GM23338 (cell line): ENCODE measurements at regions not wholly inside any gene's neighbourhood (a gene's known extent, or its start where the extent isn't known, plus 50 kb on each side); places are given as distances from the start of the nearest gene placed in this dataset.

Source experiments
- ATAC-seq: fragments of 200-7000 bp; cut with Tn5 transposase; 3 replicates; pipeline ENCODE4 v1.9.1; 2020
- DNase-seq: peaks from one replicate; pipeline ENCODE4 v3.0.0-alpha.2; 2015; ENCODE audit warnings: low spot score
- H2AFZ ChIP-seq: fragments of 200-600 bp; sonication (generic); 2 replicates; pipeline ENCODE4 v1.8.0; 2016; ENCODE audit warnings: antibody characterized with exemption, mild to moderate bottlenecking, moderate library complexity
- H3F3A ChIP-seq: fragments of 200-600 bp; sonication (generic); replicated peaks from 2 replicates; pipeline ENCODE4 v1.8.0; 2017; ENCODE audit warnings: antibody characterized with exemption, mixed run types, low read depth
- H3K27ac ChIP-seq: fragments of 200-600 bp; sonication (generic); 2 replicates; pipeline ENCODE4 v1.6.1; 2016; ENCODE audit warnings: low read depth
- H3K27me3 ChIP-seq: fragments of 200-600 bp; sonication (generic); 2 replicates; pipeline ENCODE4 v1.8.0; 2016; ENCODE audit warnings: mild to moderate bottlenecking, mixed run types, moderate library complexity; ENCODE audit not compliant: insufficient read depth
- H3K36me3 ChIP-seq: fragments of 200-600 bp; sonication (generic); 2 replicates; pipeline ENCODE4 v1.8.0; 2016; ENCODE audit warnings: mild to moderate bottlenecking; ENCODE audit not compliant: insufficient read depth
- H3K4me1 ChIP-seq: fragments of 200-600 bp; sonication (generic); 2 replicates; pipeline ENCODE4 v1.8.0; 2016; ENCODE audit warnings: mild to moderate bottlenecking, moderate library complexity; ENCODE audit not compliant: insufficient read depth
- H3K4me2 ChIP-seq: fragments of 200-600 bp; sonication (generic); 2 replicates; pipeline ENCODE4 v1.7.1; 2017; ENCODE audit warnings: mixed run types
- H3K4me3 ChIP-seq: fragments of 200-600 bp; sonication (generic); 2 replicates; pipeline ENCODE4 v1.6.1; 2016; ENCODE audit warnings: mixed run types
- H3K79me2 ChIP-seq: fragments of 200-600 bp; sonication (generic); replicated peaks from 2 replicates; pipeline ENCODE4 v1.8.0; 2017; ENCODE audit warnings: mild to moderate bottlenecking; ENCODE audit not compliant: insufficient read depth
- H3K9me2 ChIP-seq: fragments of 200-600 bp; sonication (generic); 2 replicates; pipeline ENCODE4 v1.8.0; 2017; ENCODE audit not compliant: insufficient read depth
- H4K20me1 ChIP-seq: fragments of 200-600 bp; sonication (generic); replicated peaks from 2 replicates; pipeline ENCODE4 v1.8.0; 2017; ENCODE audit warnings: mild to moderate bottlenecking; ENCODE audit not compliant: insufficient read depth
- H3K27ac Mint-ChIP-seq: 2 replicates; pipeline ENCODE4 v1.8.0; 2020; ENCODE audit warnings: inconsistent platforms, mild to moderate bottlenecking, moderate library complexity, mixed read lengths
- H3K27me3 Mint-ChIP-seq: 3 replicates; pipeline ENCODE4 v1.8.0; 2022; ENCODE audit warnings: low read depth, mild to moderate bottlenecking, moderate library complexity, mixed read lengths, inconsistent platforms; ENCODE audit not compliant: insufficient read depth, poor library complexity
- H3K36me3 Mint-ChIP-seq: 3 replicates; pipeline ENCODE4 v1.8.0; 2021; ENCODE audit warnings: low read depth, mild to moderate bottlenecking, inconsistent platforms, moderate library complexity, mixed read lengths
- H3K4me1 Mint-ChIP-seq: 3 replicates; pipeline ENCODE4 v1.8.0; 2020; ENCODE audit warnings: mild to moderate bottlenecking, inconsistent platforms, mixed read lengths
- H3K4me3 Mint-ChIP-seq: 3 replicates; pipeline ENCODE4 v1.8.0; 2021; ENCODE audit warnings: moderate library complexity, mild to moderate bottlenecking, inconsistent platforms, mixed read lengths
- H3K9me3 Mint-ChIP-seq: 3 replicates; pipeline ENCODE4 v1.8.0; 2020; ENCODE audit warnings: moderate library complexity, mild to moderate bottlenecking, inconsistent platforms, mixed read lengths
- CREB1 ChIP-seq: fragments of 250-450 bp; sonication (Bioruptor Pico); IDR thresholded peaks from 2 replicates; pipeline ENCODE4 v1.5.0; 2020; ENCODE audit warnings: low read depth, mild to moderate bottlenecking, moderate library complexity
- CTCF ChIP-seq, 2 experiments: fragments of 200-600 bp in 1 of 2; sonication (generic) in 1 of 2; conservative IDR thresholded peaks; 2 replicates each; pipeline versions ENCODE4 v1.5.1 to v1.6.1; 2016 to 2017; ENCODE audit warnings: antibody characterized with exemption in 2 of 2, low read depth in 2 of 2, mild to moderate bottlenecking in 2 of 2, moderate library complexity in 1 of 2
- EZH2 ChIP-seq: fragments of 200-600 bp; sonication (generic); IDR thresholded peaks from one replicate; pipeline ENCODE4 v1.8.0; 2017; ENCODE audit warnings: antibody characterized with exemption, mild to moderate bottlenecking, low read depth; ENCODE audit not compliant: unreplicated experiment
- EZH2phosphoT487 ChIP-seq: fragments of 200-600 bp; sonication (generic); IDR thresholded peaks from one replicate; pipeline ENCODE4 v1.8.1; 2018; ENCODE audit warnings: antibody characterized with exemption; ENCODE audit not compliant: unreplicated experiment
- NANOG ChIP-seq: IDR thresholded peaks from 2 replicates; pipeline ENCODE4 v1.6.1; 2016; ENCODE audit warnings: antibody characterized with exemption, borderline replicate concordance
- POLR2AphosphoS5 ChIP-seq: IDR thresholded peaks from 2 replicates; pipeline ENCODE4 v1.6.1; 2016; ENCODE audit warnings: antibody characterized with exemption, low read depth
- STAT1 ChIP-seq: IDR thresholded peaks from one replicate; pipeline ENCODE4 v1.6.1; 2016; ENCODE audit warnings: antibody characterized with exemption; ENCODE audit not compliant: unreplicated experiment
- ZNF114 ChIP-seq: fragments of 250-450 bp; sonication (Bioruptor Pico); IDR thresholded peaks from 2 replicates; pipeline ENCODE4 v1.5.0; 2020; ENCODE audit warnings: mild to moderate bottlenecking, moderate library complexity
- ZNF331 ChIP-seq: fragments of 250-450 bp; sonication (Bioruptor Pico); IDR thresholded peaks from 2 replicates; pipeline ENCODE4 v1.5.0; 2020; ENCODE audit warnings: low read depth, mild to moderate bottlenecking, moderate library complexity
- ZNF462 ChIP-seq: fragments of 250-450 bp; sonication (Bioruptor Pico); IDR thresholded peaks from 2 replicates; pipeline ENCODE4 v1.5.0; 2020; ENCODE audit warnings: mild to moderate bottlenecking, moderate library complexity

- TF ChIP-seq ZNF462 (no peak), POLR2AphosphoS5 (no peak), ZNF331 (CRISPR knock-in tag) (no peak), CTCF (conservative IDR thresholded peaks at IDR 0.05; ENCODE audit: low read depth in 2 of 2) (no peak), STAT1 (no peak), CREB1 (CRISPR knock-in tag) (no peak), EZH2phosphoT487 (no peak)
These were observed 82.9 kb upstream of the VSTM2B start (continued) for GRCh38 chr19:29442910-29443309.

GRCh38 chr19:29445246-29445645, 80.5 kb upstream of the VSTM2B start:
- Mint-ChIP-seq H3K27ac (no peak overlapping the region), H3K4me3 (no peak overlapping the region), H3K9me3 (peaks cover 19% of the 10 kb centered on the region), H3K4me1 (no peaks in the 10 kb centered on the region), H3K36me3 (peaks cover 7% of the 10 kb centered on the region; the same call in 2 of the 3 replicates), H3K27me3 (peaks cover 11% of the 10 kb centered on the region)
- Histone ChIP-seq H3K4me3 (no peak overlapping the region), H3K27ac (no peak overlapping the region), H3K36me3 (no peaks in the 10 kb centered on the region), H3F3A (no peaks in the 10 kb centered on the region), H2AFZ (no peak overlapping the region), H4K20me1 (no peaks in the 10 kb centered on the region), H3K27me3 (no peaks in the 10 kb centered on the region), H3K4me1 (no peaks in the 10 kb centered on the region), H3K79me2 (no peaks in the 10 kb centered on the region), H3K9me2 (no peaks in the 10 kb centered on the region; the same call in 1 of the 2 replicates), H3K4me2 (no peak overlapping the region)
- ATAC-seq (no peak), DNase-seq (no peak)
- TF ChIP-seq POLR2AphosphoS5 (no peak), NANOG (no peak), CREB1 (CRISPR knock-in tag) (no peak), EZH2phosphoT487 (no peak), EZH2 (no peak), ZNF114 (CRISPR knock-in tag) (no peak), ZNF331 (CRISPR knock-in tag) (no peak), CTCF (conservative IDR thresholded peaks at IDR 0.05; ENCODE audit: low read depth in 2 of 2) (no peak)
